ENCODE measurements at regions not wholly inside any gene's neighbourhood (a gene's known extent, or its start where the extent isn't known, plus 50 kb on each side); places are given as distances from the start of the nearest gene placed in this dataset.

- no peak for TF ChIP-seq NFYB (IDR thresholded peaks at IDR 0.05; ENCODE audit: extremely low read depth, insufficient read length)
Observed at GRCh38 chr9:82475584-82476301, 487.2 kb downstream of the SPATA31D1 start (continued).

GRCh38 chr9:82480921-82481320 lies 492.3 kb downstream of the SPATA31D1 start:
- Histone ChIP-seq H2AFZ (ENCODE audit: low read depth, low read length) (no peak overlapping the region), H4K20me1 (replicated peaks; ENCODE audit: control insufficient read depth, insufficient read depth, low read length) (no peaks in the 10 kb centered on the region), H3K9me3 (replicated peaks; ENCODE audit: control insufficient read depth, insufficient read depth, low read depth, low read length) (no peaks in the 10 kb centered on the region), H3K4me1 (replicated peaks in 1 of 2; ENCODE audit: control insufficient read depth in 2 of 2, insufficient read depth in 2 of 2, low read length in 2 of 2) (no peaks in the 10 kb centered on the region), H3K4me2 (ENCODE audit: insufficient read depth, low read length) (no peak overlapping the region), H3K79me2 (ENCODE audit: control insufficient read depth, insufficient read depth, low read length) (no peaks in the 10 kb centered on the region), H3K9me1 (ENCODE audit: control insufficient read depth, insufficient read depth, low read length) (no peaks in the 10 kb centered on the region), H3K9ac (ENCODE audit: insufficient read depth in 1 of 2, low read depth in 2 of 2, low read length in 2 of 2) (no peak overlapping the region), H3K36me3 (ENCODE audit: control insufficient read depth, insufficient read depth, low read length) (no peaks in the 10 kb centered on the region), H3K4me3 (no peak overlapping the region), H3K27me3 (ENCODE audit: control insufficient read depth in 2 of 2, insufficient read depth in 2 of 2, low read length in 2 of 2) (no peaks in the 10 kb centered on the region), H3K27ac (ENCODE audit: extremely low read depth, low read depth, low read length) (no peak overlapping the region)
- in situ Hi-C loops (cut with MboI) (no loop called here), intact Hi-C loops (cut with micrococcal nuclease) (no loop called here)
- BruUV-seq (replicated peaks), result no TSS peak
- 0% methylated on average over 2 of the region's 2 CpGs for WGBS (ENCODE audit: insufficient coverage, low coverage, missing lambda C conversion rate)
- ChIA-PET CTCF (ENCODE audit: low intra/inter-chr PET ratio) (no interaction called here), POLR2A (no interaction called here)
- DNase-seq (ENCODE audit: extremely low read depth in 1 of 4, low spot score in 3 of 4), result no peak
- ATAC-seq, result no peak
- TF ChIP-seq DMBX1 (CRISPR knock-in tag; IDR thresholded peaks at IDR 0.05; ENCODE audit: borderline replicate concordance) (no peak), ZC3H4 (CRISPR knock-in tag; IDR thresholded peaks at IDR 0.05; ENCODE audit: borderline replicate concordance) (no peak)
- FAIRE-seq, result no peak

GRCh38 chr9:82487935-82488312 lies 499.4 kb downstream of the SPATA31D1 start:
- no peaks in the 10 kb centered on the region for H4K20me1 ChIP-seq (replicated peaks; ENCODE audit: control insufficient read depth, insufficient read depth, low read length)
- intact Hi-C loops (cut with micrococcal nuclease), result no loop called here

More at GRCh38 chr9:82487935-82488312, 499.4 kb downstream of the SPATA31D1 start:
- Histone ChIP-seq H3K4me2 (ENCODE audit: insufficient read depth, low read length) (no peak overlapping the region), H3K79me2 (ENCODE audit: control insufficient read depth, insufficient read depth, low read length) (no peaks in the 10 kb centered on the region), H3K27ac (ENCODE audit: extremely low read depth, low read depth, low read length) (no peak overlapping the region), H3K4me1 (replicated peaks in 1 of 2; ENCODE audit: control insufficient read depth in 2 of 2, insufficient read depth in 2 of 2, low read length in 2 of 2) (no peaks in the 10 kb centered on the region), H3K36me3 (ENCODE audit: control insufficient read depth, insufficient read depth, low read length) (no peaks in the 10 kb centered on the region), H3K4me3 (no peak overlapping the region), H3K9me1 (ENCODE audit: control insufficient read depth, insufficient read depth, low read length) (no peaks in the 10 kb centered on the region), H3K27me3 (ENCODE audit: control insufficient read depth in 2 of 2, insufficient read depth in 2 of 2, low read length in 2 of 2) (no peaks in the 10 kb centered on the region), H2AFZ (ENCODE audit: low read depth, low read length) (no peak overlapping the region), H3K9me3 (replicated peaks; ENCODE audit: control insufficient read depth, insufficient read depth, low read depth, low read length) (no peaks in the 10 kb centered on the region), H3K9ac (ENCODE audit: insufficient read depth in 1 of 2, low read depth in 2 of 2, low read length in 2 of 2) (no peak overlapping the region)
- POLR2A ChIA-PET, result no interaction called here
- TF ChIP-seq MTF1 (CRISPR knock-in tag; IDR thresholded peaks at IDR 0.05; ENCODE audit: borderline replicate concordance) (no peak), EP300 (IDR thresholded peaks at IDR 0.05; ENCODE audit: low read length) (no peak), CREB1 (IDR thresholded peaks at IDR 0.05) (no peak), CREB1 (CRISPR knock-in tag; IDR thresholded peaks at IDR 0.05) (no peak), GMEB1 (CRISPR knock-in tag; IDR thresholded peaks at IDR 0.05) (no peak), FUS (optimal IDR thresholded peaks at IDR 0.05; ENCODE audit: low read depth, low read length) (no peak)
- WGBS (ENCODE audit: insufficient coverage, low coverage, missing lambda C conversion rate), result 5% methylated on average over 2 of the region's 2 CpGs
- CTCF ChIA-PET (ENCODE audit: low intra/inter-chr PET ratio), result no interaction called here
- no TSS peak for BruUV-seq (replicated peaks)
- in situ Hi-C loops (cut with MboI), result no loop called here
- no peak for ATAC-seq
- no peak for FAIRE-seq
- DNase-seq (ENCODE audit: extremely low read depth in 1 of 4, low spot score in 3 of 4), result no peak

Measured in K562 (cell line).